GM19193 (cell line): ENCODE measurements at regions not wholly inside any gene's neighbourhood (a gene's known extent, or its start where the extent isn't known, plus 50 kb on each side); places are given as distances from the start of the nearest gene placed in this dataset.

Source experiments
- POLR2A ChIP-seq: IDR thresholded peaks from 4 replicates; pipeline ENCODE4 v1.6.1; 2011; ENCODE audit not compliant: insufficient read depth, insufficient read length; ENCODE audit errors: extremely low read depth

- TF ChIP-seq POLR2A, result no peak
Measured at GRCh38 chr22:47599753-47600152, 837.3 kb downstream of the TBC1D22A start.

- TF ChIP-seq POLR2A, result no peak
Measured at GRCh38 chr22:47598864-47599263, 836.4 kb downstream of the TBC1D22A start.

- TF ChIP-seq POLR2A, result no peak
Measured at GRCh38 chr22:47597041-47597440, 834.6 kb downstream of the TBC1D22A start.

- TF ChIP-seq POLR2A, result no peak
Measured at GRCh38 chr22:47596176-47596690, 833.8 kb downstream of the TBC1D22A start.

GRCh38 chr22:47594836-47595521 lies 832.5 kb downstream of the TBC1D22A start:
- no peak for TF ChIP-seq POLR2A

GRCh38 chr22:47593911-47594311 lies 831.5 kb downstream of the TBC1D22A start:
- TF ChIP-seq POLR2A, result no peak

GRCh38 chr22:47593291-47593690 lies 830.8 kb downstream of the TBC1D22A start:
- no peak for TF ChIP-seq POLR2A

- no peak for TF ChIP-seq POLR2A
Measured at GRCh38 chr22:47592791-47593190, 830.3 kb downstream of the TBC1D22A start.

GRCh38 chr22:47591709-47592108 lies 829.3 kb downstream of the TBC1D22A start:
- TF ChIP-seq POLR2A, result no peak

- no peak for TF ChIP-seq POLR2A
Measured at GRCh38 chr22:47591016-47591415, 828.6 kb downstream of the TBC1D22A start.

GRCh38 chr22:47589271-47590250 lies 827.1 kb downstream of the TBC1D22A start:
- no peak for TF ChIP-seq POLR2A

GRCh38 chr22:47588578-47588960 lies 826.1 kb downstream of the TBC1D22A start:
- TF ChIP-seq POLR2A, result no peak

- TF ChIP-seq POLR2A, result no peak
Measured at GRCh38 chr22:47587861-47588577, 825.6 kb downstream of the TBC1D22A start.

GRCh38 chr22:47587361-47587760 lies 824.9 kb downstream of the TBC1D22A start:
- TF ChIP-seq POLR2A, result no peak

GRCh38 chr22:47586946-47587345 lies 824.5 kb downstream of the TBC1D22A start:
- no peak for TF ChIP-seq POLR2A
